SK-N-SH (cell line): ENCODE measurements at regions not wholly inside any gene's neighbourhood (a gene's known extent, or its start where the extent isn't known, plus 50 kb on each side); places are given as distances from the start of the nearest gene placed in this dataset.

ENCODE experiments used
- CTCF ChIA-PET: fragments of 300-600, 350-600 bp; formaldehyde crosslinking; extraction: SDS; loops from one replicate; lab custom pipeline; 2021; lab: Yijun Ruan, JAX
- POLR2A ChIA-PET: fragments of 350-600 bp; sonication (Branson Sonifier 250); formaldehyde crosslinking; extraction: SDS; loops from one replicate; lab custom pipeline; 2020; ENCODE audit warnings: antibody characterized with exemption, inconsistent platforms; lab: Yijun Ruan, JAX
- DNase-seq: peaks from one replicate; pipeline ENCODE4 v3.0.0; 2012
- H2AFZ ChIP-seq: fragments of 200-600 bp; sonication (generic); 2 replicates; pipeline ENCODE4 v1.8.1; 2016; ENCODE audit warnings: antibody characterized with exemption, mild to moderate bottlenecking, low read depth
- H3F3A ChIP-seq: fragments of 200-600 bp; sonication (generic); replicated peaks from 2 replicates; pipeline ENCODE3; 2016; ENCODE audit warnings: antibody characterized with exemption, mild to moderate bottlenecking; ENCODE audit not compliant: insufficient read depth
- H3K27ac ChIP-seq, 2 experiments: fragments of 200-500 bp in 1 of 2; fragments of 200-600 bp in 1 of 2; sonication (Bioruptor generic) in 1 of 2; sonication (generic), shearing (Covaris generic) in 1 of 2; 2 replicates each; pipeline versions ENCODE4 v1.5.1 to v1.6.1; 2014 to 2016; ENCODE audit warnings: low read depth in 2 of 2, inconsistent platforms in 1 of 2, low read length in 1 of 2, mild to moderate bottlenecking in 1 of 2, mixed read lengths in 1 of 2
- H3K27me3 ChIP-seq: fragments of 200-600 bp; sonication (generic), shearing (Covaris generic); 2 replicates; pipeline ENCODE4 v1.6.1; 2016; ENCODE audit warnings: mixed run types; ENCODE audit not compliant: insufficient read depth
- H3K36me3 ChIP-seq, 2 experiments: fragments of 200-500 bp in 1 of 2; fragments of 200-600 bp in 1 of 2; sonication (Bioruptor generic) in 1 of 2; sonication (generic) in 1 of 2; replicated peaks in 1 of 2; 2 replicates each; pipeline versions ENCODE3 to v1.5.1; 2014 to 2016; ENCODE audit warnings: low read length in 1 of 2, mild to moderate bottlenecking in 1 of 2; ENCODE audit not compliant: insufficient read depth in 2 of 2, control insufficient read depth in 1 of 2
- H3K4me1 ChIP-seq, 2 experiments: fragments of 200-500 bp in 1 of 2; fragments of 200-600 bp in 1 of 2; sonication (Bioruptor generic) in 1 of 2; sonication (generic), shearing (Covaris generic) in 1 of 2; 2 replicates each; pipeline versions ENCODE4 v1.5.1 to v1.6.1; 2014 to 2016; ENCODE audit warnings: low read depth in 1 of 2, low read length in 1 of 2, mixed run types in 1 of 2; ENCODE audit not compliant: insufficient read depth in 2 of 2, control insufficient read depth in 1 of 2
- H3K4me2 ChIP-seq: fragments of 200-600 bp; sonication (generic), shearing (Covaris generic); 2 replicates; pipeline ENCODE4 v1.6.1; 2017; ENCODE audit warnings: mixed run types
- H3K4me3 ChIP-seq, 2 experiments: fragments of 200-500 bp in 1 of 2; fragments of 200-600 bp in 1 of 2; sonication (Bioruptor generic) in 1 of 2; sonication (generic), shearing (Covaris generic) in 1 of 2; 2 replicates each; pipeline versions ENCODE4 v1.5.1 to v1.8.1; 2014 to 2016; ENCODE audit warnings: low read depth in 2 of 2, inconsistent platforms in 1 of 2, low read length in 1 of 2, mild to moderate bottlenecking in 1 of 2, mixed read lengths in 1 of 2, moderate library complexity in 1 of 2
- H3K79me2 ChIP-seq: fragments of 200-600 bp; sonication (generic); 2 replicates; pipeline ENCODE4 v1.8.1; 2017; ENCODE audit warnings: mild to moderate bottlenecking; ENCODE audit not compliant: insufficient read depth
- H3K9ac ChIP-seq: fragments of 200-600 bp; sonication (generic); 2 replicates; pipeline ENCODE4 v1.6.1; 2017; ENCODE audit warnings: mixed run types
- H3K9me2 ChIP-seq: fragments of 200-600 bp; sonication (generic); 2 replicates; pipeline ENCODE4 v1.6.1; 2017; ENCODE audit warnings: mixed run types
- H3K9me3 ChIP-seq: fragments of 200-600 bp; sonication (generic); 2 replicates; pipeline ENCODE4 v1.6.1; 2017; ENCODE audit warnings: mixed run types, mild to moderate bottlenecking, moderate library complexity
- H4K20me1 ChIP-seq: fragments of 200-600 bp; sonication (generic); 2 replicates; pipeline ENCODE4 v1.6.1; 2017; ENCODE audit warnings: mild to moderate bottlenecking, mixed run types; ENCODE audit not compliant: insufficient read depth
- ELF1 ChIP-seq: IDR thresholded peaks from 2 replicates; pipeline ENCODE4 v1.4.0; 2012
- EZH2phosphoT487 ChIP-seq: fragments of 200-600 bp; sonication (generic); IDR thresholded peaks from 2 replicates; pipeline ENCODE4 v1.6.1; 2017; ENCODE audit warnings: low read depth, mixed run types, mild to moderate bottlenecking, antibody characterized with exemption, moderate library complexity, borderline replicate concordance
- FOSL2 ChIP-seq: IDR thresholded peaks from 2 replicates; pipeline ENCODE4 v1.4.0; 2012; ENCODE audit warnings: low read depth, mild to moderate bottlenecking, moderate library complexity, borderline replicate concordance
- GABPA ChIP-seq: IDR thresholded peaks from 2 replicates; pipeline ENCODE4 v1.4.0; 2012; ENCODE audit warnings: low read depth, mild to moderate bottlenecking
- GATA2 ChIP-seq: sonication (generic); formaldehyde crosslinking; IDR thresholded peaks from 2 replicates; pipeline ENCODE4 v1.5.0; 2020; ENCODE audit warnings: mild to moderate bottlenecking, missing genetic modification reagents
- MAX ChIP-seq: IDR thresholded peaks from 2 replicates; pipeline ENCODE4 v1.4.0; 2012; ENCODE audit warnings: low read depth
- MXI1 ChIP-seq: IDR thresholded peaks from 2 replicates; pipeline ENCODE4 v1.6.1; 2012; ENCODE audit warnings: mild to moderate bottlenecking, low read depth, low read length, improper control_type of control experiment
- RCOR1 ChIP-seq: fragments of 150-350 bp; IDR thresholded peaks from 2 replicates; pipeline ENCODE4 v1.6.1; 2017; ENCODE audit warnings: antibody characterized with exemption, low read length
- RXRA ChIP-seq: IDR thresholded peaks from 2 replicates; pipeline ENCODE4 v1.4.0; 2012; ENCODE audit warnings: low read depth, mild to moderate bottlenecking, borderline replicate concordance
- SMC3 ChIP-seq: IDR thresholded peaks from 2 replicates; pipeline ENCODE4 v1.6.1; 2012; ENCODE audit warnings: low read depth, low read length, improper control_type of control experiment
- TAF1 ChIP-seq: IDR thresholded peaks from 2 replicates; pipeline ENCODE4 v1.6.1; 2012; ENCODE audit warnings: low read depth, mild to moderate bottlenecking, low read length, moderate library complexity, borderline replicate concordance
- TEAD4 ChIP-seq: IDR thresholded peaks from 2 replicates; pipeline ENCODE4 v1.4.0; 2012; ENCODE audit warnings: mild to moderate bottlenecking, borderline replicate concordance; ENCODE audit not compliant: insufficient read depth
- YY1 ChIP-seq: IDR thresholded peaks from 2 replicates; pipeline ENCODE4 v1.4.0; 2012; ENCODE audit warnings: low read depth, mild to moderate bottlenecking
- ZBTB33 ChIP-seq: IDR thresholded peaks from 2 replicates; pipeline ENCODE4 v1.4.0; 2012; ENCODE audit warnings: low read depth, borderline replicate concordance
- WGBS: methylation state at CpG from one replicate; pipeline ENCODE4 v1.1.6; 2017; ENCODE audit warnings: low lambda C conversion rate; 5-methylcytosine and 5-hydroxymethylcytosine counted together

- 75% methylated on average over 3 of the region's 3 CpGs for WGBS
- no peaks in the 10 kb centered on the region for H3K79me2 ChIP-seq
- ChIA-PET CTCF (no interaction called here), POLR2A (no interaction called here)
- H4K20me1 ChIP-seq: no peaks in the 10 kb centered on the region
- H3K27me3 ChIP-seq: no peaks in the 10 kb centered on the region
- no peaks in the 10 kb centered on the region for H3K9me3 ChIP-seq
- no peak overlapping the region for H3K4me3 ChIP-seq
- no peak overlapping the region for H2AFZ ChIP-seq
- no peak overlapping the region for H3K4me2 ChIP-seq
- H3K27ac ChIP-seq: no peak overlapping the region
- no peaks in the 10 kb centered on the region for H3K9me2 ChIP-seq
- no peaks in the 10 kb centered on the region for H3K4me1 ChIP-seq
- TF ChIP-seq TEAD4: no peak
- TF ChIP-seq MAX: no peak
- no peak for TF ChIP-seq EZH2phosphoT487
- TF ChIP-seq SMC3: no peak
- DNase-seq: no peak
- H3K36me3 ChIP-seq: no peaks in the 10 kb centered on the region
- H3F3A ChIP-seq: no peaks in the 10 kb centered on the region
- no peak overlapping the region for H3K9ac ChIP-seq
Observed at GRCh38 chr2:185952100-185952499, 213.5 kb downstream of the FSIP2 start.

- Histone ChIP-seq H3K79me2 (no peaks in the 10 kb centered on the region), H4K20me1 (no peaks in the 10 kb centered on the region), H3K4me3 (no peak overlapping the region), H3K36me3 (no peaks in the 10 kb centered on the region), H3K4me1 (no peaks in the 10 kb centered on the region), H3F3A (no peaks in the 10 kb centered on the region), H3K27ac (no peak overlapping the region), H3K27me3 (no peaks in the 10 kb centered on the region), H3K4me2 (no peak overlapping the region), H3K9me3 (no peaks in the 10 kb centered on the region), H3K9ac (no peak overlapping the region), H3K9me2 (no peaks in the 10 kb centered on the region), H2AFZ (no peak overlapping the region)
- no peak for DNase-seq
- ChIA-PET POLR2A (no interaction called here), CTCF (no interaction called here)
- 51% methylated on average over 2 of the region's 2 CpGs for WGBS
- no peak for TF ChIP-seq GATA2 (CRISPR knock-in tag)
Observed at GRCh38 chr2:185954389-185954788, 215.8 kb downstream of the FSIP2 start.

- H3K27ac ChIP-seq: no peak overlapping the region
- no peaks in the 10 kb centered on the region for H3K79me2 ChIP-seq
- no peaks in the 10 kb centered on the region for H3K27me3 ChIP-seq
- H3K9ac ChIP-seq: no peak overlapping the region
- H3K36me3 ChIP-seq: no peaks in the 10 kb centered on the region
- POLR2A ChIA-PET: no interaction called here
- no peaks in the 10 kb centered on the region for H3K9me3 ChIP-seq
- H3K4me3 ChIP-seq: no peak overlapping the region
- no peak overlapping the region for H2AFZ ChIP-seq
- CTCF ChIA-PET: no interaction called here
- no peak overlapping the region for H3K4me2 ChIP-seq
- H4K20me1 ChIP-seq: no peaks in the 10 kb centered on the region
- TF ChIP-seq RCOR1: no peak
- H3F3A ChIP-seq: no peaks in the 10 kb centered on the region
- H3K9me2 ChIP-seq: no peaks in the 10 kb centered on the region
- H3K4me1 ChIP-seq: no peaks in the 10 kb centered on the region
- DNase-seq: no peak
- 88% methylated on average over 1 of the region's 1 CpG for WGBS
Observed at GRCh38 chr2:185955050-185955449, 216.4 kb downstream of the FSIP2 start.

GRCh38 chr2:185967335-185967734, 228.7 kb downstream of the FSIP2 start:
- CTCF ChIA-PET: no interaction called here
- peaks cover 0 to 2% of the 10 kb centered on the region in 2 experiments; a peak in 1 of 4 replicates for H3K4me1 ChIP-seq
- no peak overlapping the region for H3K4me3 ChIP-seq
- H3K27me3 ChIP-seq: no peaks in the 10 kb centered on the region
- no peaks in the 10 kb centered on the region for H4K20me1 ChIP-seq
- DNase-seq: no peak
- no peak overlapping the region for H3K9ac ChIP-seq
- no peak overlapping the region for H2AFZ ChIP-seq
- H3F3A ChIP-seq: no peaks in the 10 kb centered on the region
- H3K36me3 ChIP-seq: no peaks in the 10 kb centered on the region
- no peak overlapping the region for H3K4me2 ChIP-seq
- no peaks in the 10 kb centered on the region for H3K9me3 ChIP-seq
- POLR2A ChIA-PET: no interaction called here
- H3K27ac ChIP-seq: no peak overlapping the region
- no peaks in the 10 kb centered on the region for H3K79me2 ChIP-seq
- WGBS: 81% methylated on average over 5 of the region's 5 CpGs
- H3K9me2 ChIP-seq: no peaks in the 10 kb centered on the region
- no peak for TF ChIP-seq GABPA
- no peak for TF ChIP-seq ELF1
- no peak for TF ChIP-seq FOSL2
- TF ChIP-seq ZBTB33: no peak
- no peak for TF ChIP-seq EZH2phosphoT487
- no peak for TF ChIP-seq RCOR1
- TF ChIP-seq RXRA: no peak
- no peak for TF ChIP-seq SMC3
- no peak for TF ChIP-seq YY1
- TF ChIP-seq MXI1: no peak
- no peak for TF ChIP-seq TAF1
- TF ChIP-seq GATA2 (CRISPR knock-in tag): no peak
